HEK293T (cell line): ENCODE measurements at regions not wholly inside any gene's neighbourhood (a gene's known extent, or its start where the extent isn't known, plus 50 kb on each side); places are given as distances from the start of the nearest gene placed in this dataset.
A peak's percentile ranks its signal among the peaks of the same experiment; 100 is the strongest.
"Not testable (repeated sequence)": the region's sequence is repeated elsewhere in the genome, so short reads cannot be mapped to it uniquely, and the experiment has no call there.

Source experiments
- CTCF ChIA-PET: fragments of 350-600 bp; formaldehyde crosslinking; extraction: SDS; loops from one replicate; lab custom pipeline; 2021; ENCODE audit warnings: antibody characterized with exemption, inconsistent platforms; lab: Yijun Ruan, JAX
- POLR2A ChIA-PET: fragments of 350-600 bp; formaldehyde crosslinking; extraction: SDS; loops from one replicate; lab custom pipeline; 2020; ENCODE audit warnings: antibody characterized with exemption, inconsistent platforms; lab: Yijun Ruan, JAX
- DNase-seq: peaks from one replicate; pipeline ENCODE4 v3.0.0; 2012; ENCODE audit warnings: mixed read lengths; ENCODE audit errors: extremely low spot score
- ARNT ChIP-seq: fragments of 450-650 bp; IDR thresholded peaks from 2 replicates; pipeline ENCODE4 v1.6.1; 2017; ENCODE audit warnings: mild to moderate bottlenecking
- BHLHE40 ChIP-seq: fragments of 450-650 bp; IDR thresholded peaks from 2 replicates; pipeline ENCODE4 v1.6.1; 2016; ENCODE audit warnings: mild to moderate bottlenecking, moderate library complexity, borderline replicate concordance
- CTBP1 ChIP-seq: fragments of 450-650 bp; IDR thresholded peaks from 2 replicates; pipeline ENCODE4 v1.6.1; 2016; ENCODE audit warnings: borderline replicate concordance
- ELF4 ChIP-seq: fragments of 450-650 bp; IDR thresholded peaks from 2 replicates; pipeline ENCODE4 v1.6.1; 2017; ENCODE audit warnings: antibody characterized with exemption
- FOXA1 ChIP-seq: fragments of 450-650 bp; IDR thresholded peaks from 2 replicates; pipeline ENCODE4 v1.6.1; 2016; ENCODE audit warnings: mild to moderate bottlenecking
- FOXK2 ChIP-seq: fragments of 450-650 bp; IDR thresholded peaks from 2 replicates; pipeline ENCODE4 v1.6.1; 2016; ENCODE audit warnings: mild to moderate bottlenecking
- FOXM1 ChIP-seq: fragments of 450-650 bp; IDR thresholded peaks from 2 replicates; pipeline ENCODE4 v1.6.1; 2017; ENCODE audit warnings: mild to moderate bottlenecking, borderline replicate concordance
- HDGF ChIP-seq: fragments of 450-650 bp; IDR thresholded peaks from 2 replicates; pipeline ENCODE4 v1.6.1; 2017; ENCODE audit warnings: antibody characterized with exemption, borderline replicate concordance
- L3MBTL2 ChIP-seq: fragments of 450-650 bp; conservative IDR thresholded peaks from 2 replicates; pipeline ENCODE4 v1.6.1; 2016; ENCODE audit warnings: mild to moderate bottlenecking
- LEF1 ChIP-seq: fragments of 450-650 bp; IDR thresholded peaks from 2 replicates; pipeline ENCODE4 v1.6.1; 2017; ENCODE audit warnings: mild to moderate bottlenecking, borderline replicate concordance
- NFRKB ChIP-seq: fragments of 450-650 bp; IDR thresholded peaks from 2 replicates; pipeline ENCODE4 v1.6.1; 2016; ENCODE audit warnings: mild to moderate bottlenecking, moderate library complexity
- PKNOX1 ChIP-seq: fragments of 450-650 bp; IDR thresholded peaks from 2 replicates; pipeline ENCODE4 v1.6.1; 2016
- SP1 ChIP-seq: fragments of 450-650 bp; IDR thresholded peaks from 2 replicates; pipeline ENCODE4 v1.6.1; 2017
- SUZ12 ChIP-seq: fragments of 450-650 bp; IDR thresholded peaks from 2 replicates; pipeline ENCODE4 v1.6.1; 2016; ENCODE audit warnings: mild to moderate bottlenecking
- TARDBP ChIP-seq: fragments of 450-650 bp; IDR thresholded peaks from 2 replicates; pipeline ENCODE4 v1.6.1; 2016
- ZNF384 ChIP-seq: fragments of 450-650 bp; IDR thresholded peaks from 2 replicates; pipeline ENCODE4 v1.6.1; 2016

DNA sequence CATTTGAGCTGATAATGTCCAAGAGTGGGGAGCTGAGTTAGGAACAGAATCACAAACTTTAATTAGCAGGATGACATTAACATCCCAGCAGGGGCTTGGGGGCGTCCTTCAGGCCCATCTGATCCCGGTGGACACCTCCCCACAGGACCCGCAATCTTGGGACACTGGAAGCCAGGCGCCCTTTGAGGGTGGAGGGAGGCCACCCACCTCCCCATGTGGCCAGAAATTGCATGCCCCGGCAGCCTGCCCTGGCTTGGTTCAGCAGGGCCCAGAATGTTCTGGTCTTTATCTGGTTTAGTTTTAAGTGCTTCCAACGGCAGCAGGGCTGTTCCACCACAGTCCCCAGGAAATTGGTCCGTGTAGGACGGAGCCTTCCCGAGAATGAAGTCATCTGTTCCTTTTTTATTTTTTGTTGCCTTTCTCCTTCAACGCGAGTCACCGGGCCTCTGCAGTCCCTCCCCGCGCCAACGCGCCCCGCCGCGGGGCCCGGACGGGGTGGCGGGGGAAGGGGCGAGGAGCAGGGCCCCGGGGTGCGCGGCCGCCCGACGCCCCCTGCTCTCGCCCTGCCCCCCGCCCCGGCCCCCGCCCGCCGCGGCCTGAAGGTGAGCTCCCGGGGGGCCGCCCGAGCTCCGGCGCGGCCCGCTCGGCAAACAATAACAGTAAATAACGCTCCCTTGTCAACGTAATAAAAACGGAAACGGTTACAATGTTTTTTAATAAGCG lies 207.9 kb downstream of the C9orf50 start:
- TF ChIP-seq L3MBTL2 (no peak), ARNT (no peak), ELF4 (no peak), CTBP1 (no peak), FOXA1 (no peak), NFRKB (no peak), ZNF384 (no peak), PKNOX1 (no peak), FOXM1 (no peak), LEF1 (no peak), TARDBP (no peak), BHLHE40 (no peak), SUZ12 (no peak), SP1 (no peak)
- peak; percentile 39 for DNase-seq
- POLR2A ChIA-PET, result interaction anchor here (1.1 kb wide), 1 partner anchor 11 kb away, joined by 4 read pairs; no protein-coding TSS in a partner anchor
- CTCF ChIA-PET, result no interaction called here

- CTCF ChIA-PET, DNase-seq: not testable (repeated sequence)
- POLR2A ChIA-PET, result interaction anchor here (1.1 kb wide), 1 partner anchor 11 kb away, joined by 4 read pairs; no protein-coding TSS in a partner anchor
These were observed 208.6 kb downstream of the C9orf50 start for GRCh38 chr9:129412176-129412813.

GRCh38 chr9:129411501-129412175 lies 209.3 kb downstream of the C9orf50 start:
- no peak for DNase-seq
- TF ChIP-seq FOXM1 (no peak), PKNOX1 (no peak)
- CTCF ChIA-PET, result no interaction called here
- POLR2A ChIA-PET, result no interaction called here

- POLR2A ChIA-PET, result no interaction called here
- DNase-seq, result no peak
These were observed 210.7 kb downstream of the C9orf50 start for GRCh38 chr9:129410226-129410625.

GRCh38 chr9:129408535-129409215 lies 212.2 kb downstream of the C9orf50 start:
- POLR2A ChIA-PET, result interaction anchor here (0.6 kb wide), 1 partner anchor 52 kb away, joined by 3 read pairs; no protein-coding TSS in a partner anchor
- no peak for DNase-seq
- no peak for TF ChIP-seq ARNT
- TF ChIP-seq FOXM1, result no peak
- no peak for TF ChIP-seq TARDBP
- no peak for TF ChIP-seq SUZ12
- TF ChIP-seq FOXA1, result no peak
- no peak for TF ChIP-seq BHLHE40
- TF ChIP-seq FOXK2, result no peak
- TF ChIP-seq NFRKB, result no peak
- no peak for TF ChIP-seq ZNF384
- no peak for TF ChIP-seq L3MBTL2
- TF ChIP-seq PKNOX1, result no peak
- CTCF ChIA-PET, result no interaction called here

More at GRCh38 chr9:129410226-129410625, 210.7 kb downstream of the C9orf50 start:
- no peak for TF ChIP-seq HDGF
- no peak for TF ChIP-seq PKNOX1
- no peak for TF ChIP-seq ARNT
- no peak for TF ChIP-seq CTBP1
- no peak for TF ChIP-seq FOXM1
- TF ChIP-seq L3MBTL2, result no peak
- CTCF ChIA-PET, result no interaction called here

GRCh38 chr9:129407905-129408452 lies 212.9 kb downstream of the C9orf50 start:
- no peak for TF ChIP-seq CTBP1
- no peak for TF ChIP-seq L3MBTL2
- TF ChIP-seq FOXM1, result no peak
- TF ChIP-seq SP1, result no peak
- TF ChIP-seq NFRKB, result no peak
- POLR2A ChIA-PET, result no interaction called here
- CTCF ChIA-PET, result no interaction called here
- no peak for DNase-seq
